ENCODE measurements at regions not wholly inside any gene's neighbourhood (a gene's known extent, or its start where the extent isn't known, plus 50 kb on each side); places are given as distances from the start of the nearest gene placed in this dataset.
A peak's percentile ranks its signal among the peaks of the same experiment; 100 is the strongest.
"Not testable (repeated sequence)": the region's sequence is repeated elsewhere in the genome, so short reads cannot be mapped to it uniquely, and the experiment has no call there.

GRCh38 chr22:34326901-34327300 lies 406.6 kb upstream of the LARGE1 start:
- DNase-seq, result no peak

GRCh38 chr22:34330432-34330831 lies 410.2 kb upstream of the LARGE1 start:
- no peak for DNase-seq

- DNase-seq, result no peak
Measured at GRCh38 chr22:34333285-34333684, 413.0 kb upstream of the LARGE1 start.

- no peak for DNase-seq
Measured at GRCh38 chr22:34334893-34335292, 414.6 kb upstream of the LARGE1 start.

- no peak for DNase-seq
Measured at GRCh38 chr22:34344702-34345101, 424.4 kb upstream of the LARGE1 start.

GRCh38 chr22:34354071-34354817 lies 434.0 kb upstream of the LARGE1 start:
- no peak for DNase-seq

- no peak for DNase-seq
Measured at GRCh38 chr22:34356481-34356880, 436.2 kb upstream of the LARGE1 start.

- no peak for DNase-seq
Measured at GRCh38 chr22:34370711-34371110, 450.4 kb upstream of the LARGE1 start.

GRCh38 chr22:34379825-34380224 lies 459.5 kb upstream of the LARGE1 start:
- DNase-seq, result no peak

GRCh38 chr22:34380532-34380931 lies 460.3 kb upstream of the LARGE1 start:
- DNase-seq, result no peak

GRCh38 chr22:34390400-34390799 lies 470.1 kb upstream of the LARGE1 start:
- no peak for DNase-seq

- DNase-seq, result no peak
Measured at GRCh38 chr22:34395370-34395769, 475.1 kb upstream of the LARGE1 start.

GRCh38 chr22:34403667-34404066 lies 483.4 kb upstream of the LARGE1 start:
- DNase-seq, result no peak

GRCh38 chr22:34410111-34410510 lies 489.8 kb upstream of the LARGE1 start:
- no peak for DNase-seq

- peak; percentile 54 to 57 for DNase-seq
Measured at GRCh38 chr22:34414467-34415440, 494.5 kb upstream of the LARGE1 start.

- no peak for DNase-seq
Measured at GRCh38 chr22:34416022-34416860, 496.0 kb upstream of the LARGE1 start.

GRCh38 chr22:34422948-34423347 lies 502.7 kb upstream of the LARGE1 start:
- not testable (repeated sequence) for DNase-seq

- no peak for DNase-seq
Measured at GRCh38 chr22:34427436-34427835, 507.2 kb upstream of the LARGE1 start.

- no peak for DNase-seq
Measured at GRCh38 chr22:34427841-34428240, 507.6 kb upstream of the LARGE1 start.

GRCh38 chr22:34429314-34429713 lies 509.0 kb upstream of the LARGE1 start:
- DNase-seq, result no peak

- no peak for DNase-seq
Measured at GRCh38 chr22:34430386-34430785, 510.1 kb upstream of the LARGE1 start.

- DNase-seq, result no peak
Measured at GRCh38 chr22:34434371-34434770, 514.1 kb upstream of the LARGE1 start.

GRCh38 chr22:34437140-34437539 lies 516.9 kb upstream of the LARGE1 start:
- DNase-seq, result no peak
